ENCODE measurements at regions not wholly inside any gene's neighbourhood (a gene's known extent, or its start where the extent isn't known, plus 50 kb on each side); places are given as distances from the start of the nearest gene placed in this dataset.

DNA sequence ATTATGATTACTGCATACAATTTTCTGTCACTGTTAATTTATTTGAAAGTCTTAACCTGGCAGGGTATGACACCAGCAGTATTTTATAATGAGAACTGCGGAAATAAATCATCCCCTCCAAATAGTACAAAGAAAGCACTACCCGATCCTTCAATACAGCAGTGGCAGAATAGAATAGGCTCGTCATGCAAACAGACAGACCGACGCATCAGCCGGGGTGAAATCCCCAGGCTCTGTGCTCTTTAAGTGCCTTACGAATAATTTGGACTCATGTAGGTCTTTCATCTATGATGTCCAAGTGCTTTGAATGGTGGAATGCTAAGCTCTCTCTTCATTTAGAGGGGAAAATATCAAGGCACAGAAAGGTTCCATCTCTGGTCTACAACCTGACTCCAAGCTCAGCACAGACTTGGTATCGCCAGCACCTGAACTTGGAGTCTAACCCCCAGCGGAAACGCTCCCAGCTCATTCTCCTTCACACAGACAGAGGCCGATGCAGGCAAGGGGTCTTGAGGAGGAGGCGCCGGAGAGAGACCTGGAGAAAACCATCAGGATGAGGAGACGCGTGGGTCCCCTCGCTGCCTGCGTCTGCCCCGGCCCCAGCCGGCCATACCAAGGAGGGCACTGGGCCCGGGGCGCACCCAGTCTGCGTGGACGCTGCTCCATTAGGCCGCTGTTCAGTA lies 568.1 kb upstream of the MKI67 start:
- TF ChIP-seq CTCF (IDR thresholded peaks at IDR 0.05; ENCODE audit: low read depth, low read length, missing input control) (no peak), SP1 (IDR thresholded peaks at IDR 0.05) (no peak), ZBTB33 (IDR thresholded peaks at IDR 0.05) (no peak), RXRA (IDR thresholded peaks at IDR 0.05) (no peak), TAF1 (conservative IDR thresholded peaks at IDR 0.05) (no peak), FOXA1 (IDR thresholded peaks at IDR 0.05) (no peak), MAX (IDR thresholded peaks at IDR 0.05) (no peak), ATF3 (IDR thresholded peaks at IDR 0.05) (no peak), HNF4A (conservative IDR thresholded peaks at IDR 0.05) (no peak), HNF4G (IDR thresholded peaks at IDR 0.05) (no peak), GABPA (IDR thresholded peaks at IDR 0.05 in 1 of 2, conservative IDR thresholded peaks at IDR 0.05 in 1 of 2) (no peak), YY1 (IDR thresholded peaks at IDR 0.05) (no peak)
- TF ChIP-seq, protein P1, sequence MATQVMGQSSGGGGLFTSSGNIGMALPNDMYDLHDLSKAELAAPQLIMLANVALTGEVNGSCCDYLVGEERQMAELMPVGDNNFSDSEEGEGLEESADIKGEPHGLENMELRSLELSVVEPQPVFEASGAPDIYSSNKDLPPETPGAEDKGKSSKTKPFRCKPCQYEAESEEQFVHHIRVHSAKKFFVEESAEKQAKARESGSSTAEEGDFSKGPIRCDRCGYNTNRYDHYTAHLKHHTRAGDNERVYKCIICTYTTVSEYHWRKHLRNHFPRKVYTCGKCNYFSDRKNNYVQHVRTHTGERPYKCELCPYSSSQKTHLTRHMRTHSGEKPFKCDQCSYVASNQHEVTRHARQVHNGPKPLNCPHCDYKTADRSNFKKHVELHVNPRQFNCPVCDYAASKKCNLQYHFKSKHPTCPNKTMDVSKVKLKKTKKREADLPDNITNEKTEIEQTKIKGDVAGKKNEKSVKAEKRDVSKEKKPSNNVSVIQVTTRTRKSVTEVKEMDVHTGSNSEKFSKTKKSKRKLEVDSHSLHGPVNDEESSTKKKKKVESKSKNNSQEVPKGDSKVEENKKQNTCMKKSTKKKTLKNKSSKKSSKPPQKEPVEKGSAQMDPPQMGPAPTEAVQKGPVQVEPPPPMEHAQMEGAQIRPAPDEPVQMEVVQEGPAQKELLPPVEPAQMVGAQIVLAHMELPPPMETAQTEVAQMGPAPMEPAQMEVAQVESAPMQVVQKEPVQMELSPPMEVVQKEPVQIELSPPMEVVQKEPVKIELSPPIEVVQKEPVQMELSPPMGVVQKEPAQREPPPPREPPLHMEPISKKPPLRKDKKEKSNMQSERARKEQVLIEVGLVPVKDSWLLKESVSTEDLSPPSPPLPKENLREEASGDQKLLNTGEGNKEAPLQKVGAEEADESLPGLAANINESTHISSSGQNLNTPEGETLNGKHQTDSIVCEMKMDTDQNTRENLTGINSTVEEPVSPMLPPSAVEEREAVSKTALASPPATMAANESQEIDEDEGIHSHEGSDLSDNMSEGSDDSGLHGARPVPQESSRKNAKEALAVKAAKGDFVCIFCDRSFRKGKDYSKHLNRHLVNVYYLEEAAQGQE (IDR thresholded peaks at IDR 0.05): no peak

Measured in liver (tissue), 3 donors.